ENCODE measurements at regions not wholly inside any gene's neighbourhood (a gene's known extent, or its start where the extent isn't known, plus 50 kb on each side); places are given as distances from the start of the nearest gene placed in this dataset.

DNA sequence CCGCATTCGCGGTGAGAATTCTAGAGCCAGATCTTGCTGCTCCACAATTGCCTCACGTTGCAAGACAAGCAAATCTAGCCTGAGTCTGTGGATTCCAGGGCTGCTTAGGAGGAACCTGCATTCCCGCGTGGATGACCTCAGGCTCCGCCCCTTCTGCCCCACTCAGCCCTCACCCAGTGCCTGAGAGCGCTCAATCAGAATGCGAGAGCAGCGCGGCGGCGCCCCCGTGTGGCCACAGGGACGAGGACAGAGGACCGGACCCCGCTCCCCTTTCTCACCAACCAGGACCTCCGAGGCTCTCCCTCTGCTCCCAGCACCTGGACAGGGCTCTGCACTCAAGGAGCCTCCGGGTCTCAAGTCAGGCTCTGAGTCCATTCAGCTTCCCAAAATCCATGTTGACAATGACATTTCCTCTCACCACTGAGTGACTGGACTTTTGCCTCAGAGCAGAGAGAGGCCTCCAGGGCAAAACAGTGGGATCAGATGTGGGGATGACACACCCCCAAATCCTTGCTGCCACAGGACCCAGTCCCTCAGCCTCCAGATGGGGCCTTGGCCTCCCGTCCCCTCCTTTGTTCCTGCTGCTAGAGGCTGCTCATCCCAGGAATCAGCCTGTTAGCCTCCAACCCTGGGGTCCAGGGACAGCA lies 52.0 kb downstream of the RPP21 start:
- peak; percentile 79 for DNase-seq (ENCODE audit: low read depth)

DNA sequence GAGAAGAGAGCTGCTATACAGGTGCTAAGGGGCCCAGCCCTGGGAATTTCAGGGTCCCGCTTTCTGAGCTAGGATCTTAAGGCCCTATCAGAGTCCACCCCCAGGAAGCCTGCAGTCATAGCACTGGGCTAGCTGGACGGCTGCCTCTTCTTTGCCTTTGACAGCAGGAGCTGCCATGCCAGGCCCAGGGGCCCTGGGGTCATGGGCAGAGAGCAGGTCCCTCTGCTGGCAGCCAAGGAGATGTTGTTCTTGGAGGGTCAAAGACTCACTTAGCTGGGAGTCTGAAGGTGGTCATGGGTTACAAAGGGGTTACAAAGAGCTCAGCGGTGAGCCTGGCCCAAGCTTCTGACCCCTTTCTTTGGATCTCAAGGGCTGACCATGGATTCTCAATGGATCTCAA lies 52.7 kb downstream of the RPP21 start:
- DNase-seq (ENCODE audit: low read depth), result no peak

DNA sequence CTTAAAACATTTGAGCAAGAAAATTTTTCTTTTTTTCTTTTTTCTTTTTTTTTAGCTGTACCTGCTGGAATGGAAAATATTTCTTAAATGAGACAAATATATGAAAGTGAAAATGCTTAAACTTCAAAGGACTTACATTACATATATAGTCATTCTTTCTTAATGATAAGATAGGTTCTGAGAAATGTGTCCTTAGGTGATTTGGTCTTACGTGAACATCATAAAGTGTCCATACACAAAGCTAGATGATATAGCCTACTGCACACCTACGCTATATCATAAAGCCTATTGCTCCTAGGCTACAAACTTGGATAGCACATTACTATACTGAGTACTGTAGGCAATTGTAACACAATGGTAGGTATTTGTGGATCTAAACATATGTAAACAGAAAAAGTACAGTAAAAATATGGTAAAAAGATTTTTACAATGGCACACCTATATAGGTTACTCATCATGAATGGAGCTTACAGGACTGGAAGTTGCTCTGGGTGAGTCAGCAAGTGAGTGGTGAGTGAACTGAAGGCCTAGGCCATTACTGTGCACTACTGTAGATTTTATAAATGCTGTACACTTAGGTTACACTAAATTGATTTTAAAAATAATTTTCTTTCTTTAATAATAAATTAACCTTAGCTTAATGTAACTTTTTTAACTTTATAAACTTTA lies 54.6 kb downstream of the RPP21 start:
- DNase-seq (ENCODE audit: low read depth), result peak; percentile 77

- DNase-seq (ENCODE audit: low read depth), result no peak
These were observed 61.0 kb downstream of the RPP21 start for GRCh38 chr6:30405934-30406333.

- DNase-seq (ENCODE audit: low read depth), result no peak
These were observed 64.2 kb downstream of the RPP21 start for GRCh38 chr6:30409184-30409583.

DNA sequence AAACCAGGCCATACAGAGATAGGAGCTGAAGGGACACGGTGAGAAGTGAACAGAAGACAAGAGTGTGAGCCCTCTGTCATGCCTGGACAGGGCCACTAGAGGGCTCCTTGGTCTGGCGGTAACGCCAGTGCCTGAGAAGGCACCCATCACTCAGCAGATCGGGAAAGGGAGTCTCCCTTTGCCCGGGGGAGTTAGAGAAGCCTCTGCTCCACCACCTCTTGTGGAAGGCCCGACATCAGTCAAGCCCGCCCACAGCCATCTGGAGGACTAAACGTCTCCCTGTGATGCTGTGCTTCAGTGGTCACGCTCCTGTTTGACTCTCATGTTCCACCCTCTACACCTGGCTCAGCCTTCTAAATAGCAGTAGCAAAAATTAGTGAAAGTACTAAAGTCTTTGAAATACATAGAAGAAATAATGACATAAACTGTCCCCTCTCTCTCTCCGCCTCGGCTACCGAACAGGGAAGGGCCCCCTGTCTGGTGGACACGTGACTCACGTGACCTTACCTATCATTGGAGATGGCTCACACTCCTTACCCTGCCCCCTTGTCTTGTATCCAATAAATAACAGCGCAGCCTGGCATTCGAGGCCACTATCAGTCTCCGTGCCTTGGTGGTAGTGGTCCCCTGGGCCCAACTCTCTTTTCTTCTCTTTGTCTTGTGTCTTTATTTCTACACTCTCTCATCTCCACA lies 66.7 kb downstream of the RPP21 start:
- DNase-seq (ENCODE audit: low read depth), result peak; percentile 66

DNA sequence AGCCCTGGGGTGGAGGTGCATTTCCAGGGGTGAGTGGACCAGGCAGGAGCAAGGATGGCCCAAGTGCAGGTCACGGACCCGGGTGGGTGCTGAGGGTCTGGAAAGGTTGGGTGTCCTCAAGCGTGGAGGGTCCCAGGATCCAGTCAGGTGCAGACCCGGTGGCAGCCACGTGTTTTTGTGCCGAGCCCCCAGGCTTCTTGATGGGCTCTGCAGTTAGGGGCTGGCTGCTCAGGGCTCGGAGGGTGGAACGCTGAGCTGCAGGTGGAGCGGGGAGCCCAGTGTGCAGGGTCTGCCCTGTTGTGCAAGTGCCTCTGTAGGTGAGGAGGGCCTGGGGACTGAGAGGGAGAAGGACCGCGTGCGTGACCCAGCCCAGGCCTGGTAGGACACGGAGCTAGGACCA lies 70.9 kb upstream of the HLA-E start:
- DNase-seq (ENCODE audit: low read depth), result no peak

DNA sequence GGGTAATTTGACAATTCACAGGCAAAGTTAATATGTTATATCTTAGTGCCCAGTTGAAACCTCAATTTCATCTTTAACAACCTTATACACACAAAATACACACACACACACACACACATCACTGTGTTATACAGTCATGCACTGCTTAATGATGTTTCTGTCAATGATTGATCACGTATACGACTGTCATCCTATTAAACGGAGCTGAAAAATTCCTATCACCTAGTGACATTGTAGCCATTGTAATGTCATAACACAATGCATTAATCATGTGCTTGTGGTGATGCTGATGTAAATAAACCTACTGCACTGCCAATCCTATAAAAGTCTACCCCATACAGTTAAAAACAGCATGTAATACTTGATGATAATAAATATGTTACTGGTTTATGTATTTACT lies 64.8 kb upstream of the HLA-E start:
- DNase-seq (ENCODE audit: low read depth), result no peak
